NB4 (cell line): ENCODE measurements at regions not wholly inside any gene's neighbourhood (a gene's known extent, or its start where the extent isn't known, plus 50 kb on each side); places are given as distances from the start of the nearest gene placed in this dataset.

ENCODE experiments used
- DNase-seq: peaks from one replicate; pipeline ENCODE4 v3.0.0; 2010; ENCODE audit warnings: low read depth
- H3K4me3 ChIP-seq: one replicate; pipeline ENCODE4 v1.5.1; 2011; ENCODE audit warnings: mild to moderate bottlenecking, low read depth, low read length, moderate library complexity
- MYC ChIP-seq: IDR thresholded peaks from 2 replicates; pipeline ENCODE4 v1.6.1; 2011; ENCODE audit warnings: low read depth, low read length
- POLR2A ChIP-seq: IDR thresholded peaks from 2 replicates; pipeline ENCODE4 v1.6.1; 2011; ENCODE audit warnings: mild to moderate bottlenecking; ENCODE audit not compliant: insufficient read length; ENCODE audit errors: extremely low read depth
- TF ChIP-seq, protein P1 (sequence below): IDR thresholded peaks from one replicate; pipeline ENCODE4 v1.5.1; 2012; ENCODE audit warnings: low read depth, low read length
- TF ChIP-seq, protein P2 (sequence below): IDR thresholded peaks from 2 replicates; pipeline ENCODE4 v1.6.1; 2011; ENCODE audit warnings: low read depth, low read length

DNA sequence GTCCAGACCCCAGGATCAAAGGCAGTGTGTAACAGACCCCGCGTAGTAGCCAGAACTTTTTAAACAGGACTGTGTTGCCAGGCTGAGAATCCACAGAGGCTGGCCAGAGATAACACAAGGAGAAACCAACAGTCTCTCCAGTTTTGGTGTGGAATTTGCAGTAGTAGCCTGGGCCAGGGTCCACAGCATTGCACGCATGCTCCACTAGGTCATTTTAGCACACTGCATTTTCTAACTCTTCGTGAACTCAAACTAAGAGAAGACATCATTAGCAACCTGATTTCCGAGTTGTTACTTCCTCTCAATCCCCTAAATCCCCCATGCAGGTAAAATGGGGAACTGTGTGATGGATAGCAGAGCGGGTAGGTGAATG lies 119.6 kb downstream of the BOD1 start:
- TF ChIP-seq, protein P1, sequence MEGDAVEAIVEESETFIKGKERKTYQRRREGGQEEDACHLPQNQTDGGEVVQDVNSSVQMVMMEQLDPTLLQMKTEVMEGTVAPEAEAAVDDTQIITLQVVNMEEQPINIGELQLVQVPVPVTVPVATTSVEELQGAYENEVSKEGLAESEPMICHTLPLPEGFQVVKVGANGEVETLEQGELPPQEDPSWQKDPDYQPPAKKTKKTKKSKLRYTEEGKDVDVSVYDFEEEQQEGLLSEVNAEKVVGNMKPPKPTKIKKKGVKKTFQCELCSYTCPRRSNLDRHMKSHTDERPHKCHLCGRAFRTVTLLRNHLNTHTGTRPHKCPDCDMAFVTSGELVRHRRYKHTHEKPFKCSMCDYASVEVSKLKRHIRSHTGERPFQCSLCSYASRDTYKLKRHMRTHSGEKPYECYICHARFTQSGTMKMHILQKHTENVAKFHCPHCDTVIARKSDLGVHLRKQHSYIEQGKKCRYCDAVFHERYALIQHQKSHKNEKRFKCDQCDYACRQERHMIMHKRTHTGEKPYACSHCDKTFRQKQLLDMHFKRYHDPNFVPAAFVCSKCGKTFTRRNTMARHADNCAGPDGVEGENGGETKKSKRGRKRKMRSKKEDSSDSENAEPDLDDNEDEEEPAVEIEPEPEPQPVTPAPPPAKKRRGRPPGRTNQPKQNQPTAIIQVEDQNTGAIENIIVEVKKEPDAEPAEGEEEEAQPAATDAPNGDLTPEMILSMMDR: no peak
- no peak for TF ChIP-seq POLR2A
- TF ChIP-seq, protein P2, sequence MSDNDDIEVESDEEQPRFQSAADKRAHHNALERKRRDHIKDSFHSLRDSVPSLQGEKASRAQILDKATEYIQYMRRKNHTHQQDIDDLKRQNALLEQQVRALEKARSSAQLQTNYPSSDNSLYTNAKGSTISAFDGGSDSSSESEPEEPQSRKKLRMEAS: no peak
- no peak overlapping the region for H3K4me3 ChIP-seq
- no peak for DNase-seq

DNA sequence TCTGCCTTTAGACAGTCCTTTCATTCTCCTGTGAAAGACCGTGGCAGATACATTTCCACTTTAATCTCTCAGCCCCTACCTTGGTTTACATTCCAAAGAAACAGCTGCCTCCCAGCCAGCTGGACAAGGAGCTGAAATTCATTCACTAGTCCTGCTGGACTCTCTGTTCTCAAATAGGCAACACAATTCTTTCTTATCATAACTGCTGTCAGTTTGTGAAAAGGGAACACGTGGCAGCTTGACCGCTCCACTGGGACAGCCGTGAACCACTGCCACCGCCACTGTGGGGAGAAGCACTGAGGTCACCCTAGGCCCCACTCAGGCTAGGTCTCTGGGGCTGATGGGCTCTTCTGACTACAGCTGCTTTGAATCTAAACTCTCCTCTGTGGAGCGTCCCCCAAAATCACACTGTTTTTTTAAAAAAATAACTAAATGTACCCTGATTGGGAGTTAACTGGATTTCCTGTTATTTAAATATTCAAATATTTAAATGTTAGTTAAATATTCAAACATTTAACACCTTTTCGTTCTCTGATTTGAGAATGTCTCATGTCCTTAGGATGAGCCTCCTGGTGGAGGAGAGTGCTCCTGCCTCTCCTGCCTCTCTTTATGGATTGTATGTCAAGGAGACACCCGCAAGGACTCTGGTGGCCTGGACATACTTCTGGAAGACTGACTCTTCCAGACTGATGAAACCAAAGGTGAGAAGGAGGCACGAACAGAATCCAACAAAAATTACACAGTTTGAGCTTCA lies 120.1 kb downstream of the BOD1 start:
- TF ChIP-seq POLR2A (no peak), MYC (no peak)
- TF ChIP-seq, protein P1: no peak
- TF ChIP-seq, protein P2: no peak
- no peak for DNase-seq
- no peak overlapping the region for H3K4me3 ChIP-seq

DNA sequence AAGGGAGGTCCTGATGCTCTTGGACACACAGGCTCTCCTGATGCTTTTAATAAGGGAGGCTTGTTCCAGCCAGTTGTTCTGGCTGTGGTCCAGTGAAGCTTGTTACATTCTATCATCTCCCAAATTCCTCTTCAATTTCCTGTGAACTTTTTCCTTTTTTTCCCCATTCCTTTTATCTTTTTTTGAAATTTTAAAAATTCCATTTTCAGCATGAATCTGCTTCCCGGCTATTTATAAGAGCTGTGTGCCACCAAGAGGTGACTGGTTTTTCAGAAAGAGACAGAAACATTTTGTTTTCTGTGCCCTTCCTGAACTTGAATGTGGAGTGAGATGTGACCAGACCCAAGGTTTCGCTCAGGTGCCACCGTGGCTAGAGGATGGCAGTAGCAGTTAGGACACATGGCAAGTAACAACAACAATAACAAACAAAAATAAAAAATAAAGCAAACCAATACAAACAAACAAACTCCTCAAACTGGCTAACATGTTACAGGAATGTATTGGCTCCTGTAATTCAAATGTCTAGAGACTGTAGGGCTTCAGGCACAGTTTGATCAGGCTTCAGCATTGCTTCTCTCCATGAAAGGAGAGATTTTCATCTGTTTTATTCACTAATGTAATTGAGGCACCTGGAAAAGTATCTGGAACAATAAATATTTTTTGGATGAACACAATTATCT lies 121.1 kb downstream of the BOD1 start:
- no peak overlapping the region for H3K4me3 ChIP-seq
- no peak for DNase-seq

DNA sequence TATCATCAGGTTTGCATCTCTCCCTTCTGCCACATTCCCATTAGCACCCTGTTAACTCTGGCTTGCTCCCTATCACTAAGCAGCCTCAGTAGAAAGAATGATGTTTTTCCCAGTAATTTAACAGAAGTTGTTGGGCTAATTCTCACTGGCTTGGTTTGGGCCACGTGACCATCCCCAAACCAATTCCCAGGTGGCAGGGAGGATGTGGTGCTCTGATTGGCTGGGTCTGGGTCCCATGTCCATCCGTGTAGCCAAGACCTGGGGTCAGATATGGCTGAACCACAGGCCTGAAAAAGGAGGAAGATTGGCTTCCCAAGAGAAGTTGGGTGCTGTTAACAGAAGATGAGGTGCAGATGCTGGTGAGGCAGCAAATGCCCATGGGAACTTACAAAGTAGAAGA lies 122.0 kb downstream of the BOD1 start:
- TF ChIP-seq POLR2A: no peak
- no peak for TF ChIP-seq MYC
- TF ChIP-seq, protein P2: no peak
- TF ChIP-seq, protein P1: no peak
- no peak for DNase-seq
- no peak overlapping the region for H3K4me3 ChIP-seq

More for the DNA sequence above, 121.1 kb downstream of the BOD1 start:
- TF ChIP-seq MYC (no peak), POLR2A (no peak)
- TF ChIP-seq, protein P2: no peak
- TF ChIP-seq, protein P1: no peak

DNA sequence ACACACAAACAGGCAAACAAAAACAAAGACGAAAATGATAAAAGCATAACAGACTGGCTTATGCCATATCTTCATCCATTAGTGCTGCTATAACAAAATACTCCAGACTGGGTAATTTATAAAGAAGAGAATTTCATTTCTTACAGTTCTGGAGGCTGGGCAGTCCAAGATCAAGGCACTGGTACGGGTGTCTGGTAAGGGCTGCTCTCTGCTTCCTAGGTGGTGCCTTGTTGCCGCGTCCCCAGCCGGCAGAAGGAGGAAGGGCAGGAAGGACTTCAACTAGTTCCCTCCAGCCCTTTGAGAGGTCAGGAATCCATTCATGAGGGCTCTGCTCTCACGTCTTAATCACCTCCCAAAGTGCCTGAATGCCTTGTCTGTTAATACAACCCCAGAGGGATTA lies 122.6 kb downstream of the BOD1 start:
- TF ChIP-seq, protein P2: no peak
- TF ChIP-seq, protein P1: no peak
- TF ChIP-seq MYC (no peak), POLR2A (no peak)
- no peak overlapping the region for H3K4me3 ChIP-seq
- no peak for DNase-seq
